ENCODE measurements at regions not wholly inside any gene's neighbourhood (a gene's known extent, or its start where the extent isn't known, plus 50 kb on each side); places are given as distances from the start of the nearest gene placed in this dataset.

GRCh38 chr4:57448452-57448851 is 338.3 kb upstream of the IGFBP7 start:
- no peak for DNase-seq

- DNase-seq, result no peak
Observed at GRCh38 chr4:57446266-57446665, 336.1 kb upstream of the IGFBP7 start.

GRCh38 chr4:57445686-57446085 is 335.5 kb upstream of the IGFBP7 start:
- no peak for DNase-seq

- DNase-seq, result no peak
Observed at GRCh38 chr4:57444671-57445070, 334.5 kb upstream of the IGFBP7 start.

- DNase-seq, result no peak
Observed at GRCh38 chr4:57443787-57444186, 333.6 kb upstream of the IGFBP7 start.

GRCh38 chr4:57443308-57443707 is 333.1 kb upstream of the IGFBP7 start:
- DNase-seq, result no peak

- DNase-seq, result peak; percentile 73
Observed at GRCh38 chr4:57442831-57443291, 332.7 kb upstream of the IGFBP7 start.

- DNase-seq, result no peak
Observed at GRCh38 chr4:57442241-57442640, 332.1 kb upstream of the IGFBP7 start.

GRCh38 chr4:57437649-57438048 is 327.5 kb upstream of the IGFBP7 start:
- no peak for DNase-seq

- DNase-seq, result no peak
Observed at GRCh38 chr4:57435300-57435699, 325.1 kb upstream of the IGFBP7 start.

GRCh38 chr4:57430726-57431125 is 320.5 kb upstream of the IGFBP7 start:
- DNase-seq, result peak; percentile 2

- DNase-seq, result peak; percentile 79
Observed at GRCh38 chr4:57426779-57427395, 316.7 kb upstream of the IGFBP7 start.

GRCh38 chr4:57425610-57426009 is 315.4 kb upstream of the IGFBP7 start:
- no peak for DNase-seq

GRCh38 chr4:57424232-57424897 is 314.2 kb upstream of the IGFBP7 start:
- peak; percentile 26 for DNase-seq

GRCh38 chr4:57418133-57418532 is 307.9 kb upstream of the IGFBP7 start:
- DNase-seq, result no peak

- DNase-seq, result no peak
Observed at GRCh38 chr4:57412259-57413054, 302.3 kb upstream of the IGFBP7 start.

- DNase-seq, result no peak
Observed at GRCh38 chr4:57410331-57411052, 300.3 kb upstream of the IGFBP7 start.

GRCh38 chr4:57405359-57405758 is 295.2 kb upstream of the IGFBP7 start:
- DNase-seq, result no peak

GRCh38 chr4:57404483-57404882 is 294.3 kb upstream of the IGFBP7 start:
- DNase-seq, result no peak

- DNase-seq, result no peak
Observed at GRCh38 chr4:57403591-57403990, 293.4 kb upstream of the IGFBP7 start.

- no peak for DNase-seq
Observed at GRCh38 chr4:57401586-57401985, 291.4 kb upstream of the IGFBP7 start.

- no peak for DNase-seq
Observed at GRCh38 chr4:57378766-57379165, 268.6 kb upstream of the IGFBP7 start.

- no peak for DNase-seq
Observed at GRCh38 chr4:57374866-57375595, 264.8 kb upstream of the IGFBP7 start.
